Heart left ventricle (tissue), 16 donors: ENCODE measurements at regions not wholly inside any gene's neighbourhood (a gene's known extent, or its start where the extent isn't known, plus 50 kb on each side); places are given as distances from the start of the nearest gene placed in this dataset.
A peak's percentile ranks its signal among the peaks of the same experiment; 100 is the strongest.
"Not testable (repeated sequence)": the region's sequence is repeated elsewhere in the genome, so short reads cannot be mapped to it uniquely, and the experiment has no call there.

Experiments
- ATAC-seq, 4 donors: fragments of 200-7000 bp; cut with Tn5 transposase; one replicate each; pipeline ENCODE4 v1.9.1; 2020 to 2022; ENCODE audit warnings: moderate library complexity in 4 of 4, mild to moderate bottlenecking in 3 of 4, moderate number of reproducible peaks in 1 of 4
- DNase-seq, 5 donors: peaks; one replicate each; pipeline ENCODE4 v3.0.0-alpha.2; 2020
- H3K27ac ChIP-seq, 12 donors: fragments of 200-600 bp; sonication (generic) in 4 of 12; one replicate each; pipeline versions ENCODE4 v1.5.0 to v1.8.0; 2016 to 2022; ENCODE audit warnings: mild to moderate bottlenecking in 2 of 12
- H3K27me3 ChIP-seq, 9 donors: fragments of 200-600 bp; sonication (generic) in 2 of 9; one replicate each; pipeline versions ENCODE4 v1.5.1 to v1.8.0; 2016 to 2022; ENCODE audit warnings: mild to moderate bottlenecking in 3 of 9
- H3K36me3 ChIP-seq, 9 donors: fragments of 200-600 bp; sonication (generic) in 2 of 9; one replicate each; pipeline versions ENCODE4 v1.5.0 to v1.8.0; 2018 to 2022; ENCODE audit warnings: mild to moderate bottlenecking in 2 of 9
- H3K4me1 ChIP-seq, 12 donors: fragments of 200-600 bp; sonication (generic) in 4 of 12; one replicate each; pipeline versions ENCODE4 v1.5.0 to v1.8.0; 2016 to 2022; ENCODE audit warnings: mild to moderate bottlenecking in 3 of 12
- H3K4me3 ChIP-seq, 12 donors: fragments of 200-600 bp; sonication (generic) in 4 of 12; one replicate each; pipeline versions ENCODE4 v1.5.0 to v1.8.0; 2017 to 2022; ENCODE audit warnings: mild to moderate bottlenecking in 9 of 12, moderate library complexity in 4 of 12
- H3K9me3 ChIP-seq, 12 donors: fragments of 200-600 bp; sonication (generic) in 4 of 12; one replicate each; pipeline versions ENCODE4 v1.5.0 to v1.8.0; 2016 to 2022; ENCODE audit warnings: mild to moderate bottlenecking in 1 of 12
- POLR2A ChIP-seq, 2 donors: fragments of 450-650 bp; IDR thresholded peaks; one replicate each; pipeline ENCODE4 v1.6.1; 2017; ENCODE audit warnings: antibody characterized with exemption in 2 of 2, mild to moderate bottlenecking in 2 of 2, moderate library complexity in 2 of 2
- WGBS, 4 donors: extraction: QIAGEN DNeasy Blood & Tissue Kit in 2 of 4; methylation state at CpG; one replicate each; pipeline versions ENCODE4 v1.1.5 to v1.1.7; 2013 to 2018; 5-methylcytosine and 5-hydroxymethylcytosine counted together
- intact Hi-C, 10 donors: fragments of 100-400 bp; cut with DNase I; formaldehyde crosslinking; loops; one replicate each; pipeline versions ENCODE4 v1.11.1 to v1.14.2; 2022
- TF ChIP-seq, protein P1 (sequence below), 12 donors: fragments of 200-600 bp; sonication (generic) in 4 of 12; IDR thresholded peaks; one replicate each; pipeline versions ENCODE4 v1.5.0 to v1.8.0; 2018 to 2022; ENCODE audit warnings: antibody characterized with exemption in 12 of 12, mild to moderate bottlenecking in 5 of 12
- donor health status: ischemic (EF 13 %, LVEDD 7.1; RV severe dilation, severe dysfunction).
- donor health status: healthy with polysubstance abuse.
- donor health status: DM: no; HTN: yes; CAD: no.
- donor health status: DM: no; HTN: no; CAD: no.
- donor health status: ischemic (EF 25% LVEDD 6.9; RV normal size, moderate dysfunction).
- donor health status: ischemic (EF 25% LVEDD 5.7; RV mildly dilated, moderate dysfunction).
- donor health status: healthy.
- donor health status: DM: yes; HTN: yes; CAD: no.
- donor health status: ischemic (EF 35%, LVEDD 5.7; RV mildly dilated, moderate dysfunction).
- donor health status: nonischemic (EF 11% LVEDD 7.7; RV severe dilation, severe dysfunction).
- donor health status: DM: yes; HTN: yes; CAD: no.
- donor health status: PGD.
- donor health status: ischemic (EF 29% LVEDD 5.4; RV normal size, mild dysfunction).
- donor health status: nonischemic (EF 23%, LVEDD 6.1; RV moderate dilation, normal function).

DNA sequence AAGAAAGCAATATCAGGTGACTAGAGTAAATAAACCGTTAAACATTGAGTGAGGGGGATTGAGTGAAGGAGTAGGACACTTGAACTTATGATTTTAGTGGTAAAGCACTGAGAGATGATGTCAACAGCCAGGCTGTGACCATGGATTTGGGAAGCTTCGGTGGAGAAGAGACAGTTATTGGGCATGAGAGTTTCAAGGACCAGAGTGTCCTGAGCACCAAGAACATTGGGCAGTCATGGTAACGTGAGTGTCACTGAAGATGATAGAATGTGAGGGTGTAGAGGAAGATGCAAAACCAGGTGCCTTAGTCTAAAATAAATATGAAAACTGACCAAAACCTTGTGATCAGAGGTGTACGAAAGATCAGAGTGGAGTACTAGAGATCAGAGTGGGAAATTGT lies 248.1 kb downstream of the ASXL3 start:
- Histone ChIP-seq H3K36me3 (no peaks in the 10 kb centered on the region), H3K9me3 (peaks cover 0 to 10% (median under 1%) of the 10 kb centered on the region in 12 donors), H3K4me3 (no peak overlapping the region), H3K4me1 (no peaks in the 10 kb centered on the region), H3K27ac (no peak overlapping the region), H3K27me3 (no peaks in the 10 kb centered on the region)
- TF ChIP-seq, protein P1, sequence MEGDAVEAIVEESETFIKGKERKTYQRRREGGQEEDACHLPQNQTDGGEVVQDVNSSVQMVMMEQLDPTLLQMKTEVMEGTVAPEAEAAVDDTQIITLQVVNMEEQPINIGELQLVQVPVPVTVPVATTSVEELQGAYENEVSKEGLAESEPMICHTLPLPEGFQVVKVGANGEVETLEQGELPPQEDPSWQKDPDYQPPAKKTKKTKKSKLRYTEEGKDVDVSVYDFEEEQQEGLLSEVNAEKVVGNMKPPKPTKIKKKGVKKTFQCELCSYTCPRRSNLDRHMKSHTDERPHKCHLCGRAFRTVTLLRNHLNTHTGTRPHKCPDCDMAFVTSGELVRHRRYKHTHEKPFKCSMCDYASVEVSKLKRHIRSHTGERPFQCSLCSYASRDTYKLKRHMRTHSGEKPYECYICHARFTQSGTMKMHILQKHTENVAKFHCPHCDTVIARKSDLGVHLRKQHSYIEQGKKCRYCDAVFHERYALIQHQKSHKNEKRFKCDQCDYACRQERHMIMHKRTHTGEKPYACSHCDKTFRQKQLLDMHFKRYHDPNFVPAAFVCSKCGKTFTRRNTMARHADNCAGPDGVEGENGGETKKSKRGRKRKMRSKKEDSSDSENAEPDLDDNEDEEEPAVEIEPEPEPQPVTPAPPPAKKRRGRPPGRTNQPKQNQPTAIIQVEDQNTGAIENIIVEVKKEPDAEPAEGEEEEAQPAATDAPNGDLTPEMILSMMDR (IDR thresholded peaks at IDR 0.05) = no peak
- ATAC-seq (no peak), DNase-seq (no peak)
- intact Hi-C loops = no loop called here
- WGBS, 4 donors = 77 to 88% (median 85%) methylated on average over 4 of the region's 4 CpGs

DNA sequence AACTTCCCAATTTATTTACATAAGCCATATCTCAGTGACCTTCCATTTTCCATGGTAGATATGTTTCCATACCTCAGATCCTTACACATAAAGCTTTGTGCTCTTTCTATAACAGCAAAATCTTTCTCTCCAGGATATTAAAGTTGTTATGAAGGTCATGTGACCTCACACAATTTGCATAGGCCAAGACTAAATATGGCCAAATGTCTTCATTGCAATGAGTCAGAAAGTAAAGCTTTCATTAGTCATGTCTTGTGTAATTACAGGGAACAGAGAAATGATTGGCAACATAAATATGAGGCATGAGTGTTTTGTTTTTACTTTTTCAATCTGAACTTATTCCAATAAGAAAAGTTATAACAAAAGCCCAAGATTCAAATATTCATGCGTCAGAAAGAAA lies 243.5 kb downstream of the ASXL3 start:
- Histone ChIP-seq H3K4me1 (no peaks in the 10 kb centered on the region), H3K9me3 (peaks cover 0 to 3% (median 0%) of the 10 kb centered on the region in 12 donors), H3K36me3 (no peaks in the 10 kb centered on the region), H3K27ac (no peak overlapping the region), H3K27me3 (no peaks in the 10 kb centered on the region), H3K4me3 (no peak overlapping the region)
- ATAC-seq (peak in 1 of 4 donors; percentile 62), DNase-seq (no peak)
- intact Hi-C loops = no loop called here
- 75 to 81% (median 78%) methylated on average over 1 of the region's 1 CpG for WGBS, 4 donors
- no peak for TF ChIP-seq POLR2A (IDR thresholded peaks at IDR 0.05)
- TF ChIP-seq, protein P1 (IDR thresholded peaks at IDR 0.05) = no peak

DNA sequence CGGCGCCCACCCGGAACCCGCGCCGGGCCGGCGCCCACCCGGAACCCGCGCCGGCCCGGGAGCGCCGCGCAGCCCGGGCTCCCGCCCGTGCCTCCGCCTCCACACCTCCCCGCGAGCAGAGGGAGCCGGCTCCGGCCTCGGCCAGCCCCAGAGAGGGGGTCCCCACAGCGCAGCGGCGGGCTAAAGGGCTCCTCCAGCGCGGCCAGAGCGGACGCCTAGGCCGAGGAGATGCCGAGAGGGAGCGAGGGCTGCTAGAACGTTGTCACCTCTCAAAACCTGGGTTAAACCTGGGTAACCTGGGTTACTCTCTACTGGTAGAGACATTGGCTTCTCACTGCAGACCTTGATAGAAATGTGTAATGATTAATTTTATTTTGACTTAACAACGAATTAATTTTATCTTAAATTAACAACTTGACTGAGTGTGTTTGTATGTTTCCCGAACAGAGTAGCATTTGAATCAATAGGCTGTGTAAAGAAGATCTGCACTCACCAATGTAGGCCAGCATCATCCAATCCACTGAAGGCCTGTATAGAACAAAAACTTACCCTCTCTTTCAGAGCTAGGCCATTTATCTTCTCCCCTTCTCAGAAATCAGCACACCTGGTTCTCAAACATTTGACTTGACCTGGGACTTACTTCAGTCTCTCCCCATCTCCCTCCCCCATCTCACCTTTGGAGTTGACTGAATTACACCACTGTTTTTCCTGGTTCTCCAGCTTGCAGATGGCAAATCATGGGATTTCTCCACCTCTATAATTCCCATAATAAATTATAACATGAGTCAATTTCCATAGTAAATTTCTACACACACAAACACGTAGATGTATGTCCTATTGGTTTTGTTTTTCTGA lies 242.7 kb downstream of the ASXL3 start:
- 31 to 80% (median 48%) methylated on average over 14 to 39 of the region's 39 CpGs for WGBS, 4 donors
- no peak for DNase-seq
- no peaks in the 10 kb centered on the region for H3K36me3 ChIP-seq
- H3K4me1 ChIP-seq = no peaks in the 10 kb centered on the region
- intact Hi-C loops = no loop called here
- no peak for ATAC-seq
- TF ChIP-seq POLR2A (IDR thresholded peaks at IDR 0.05) = no peak
- TF ChIP-seq, protein P1 (IDR thresholded peaks at IDR 0.05) = no peak
- H3K4me3 ChIP-seq = no peak overlapping the region
- H3K27ac ChIP-seq = no peak overlapping the region
- H3K27me3 ChIP-seq = no peaks in the 10 kb centered on the region
- peaks cover 0 to 3% (median 0%) of the 10 kb centered on the region in 12 donors for H3K9me3 ChIP-seq

DNA sequence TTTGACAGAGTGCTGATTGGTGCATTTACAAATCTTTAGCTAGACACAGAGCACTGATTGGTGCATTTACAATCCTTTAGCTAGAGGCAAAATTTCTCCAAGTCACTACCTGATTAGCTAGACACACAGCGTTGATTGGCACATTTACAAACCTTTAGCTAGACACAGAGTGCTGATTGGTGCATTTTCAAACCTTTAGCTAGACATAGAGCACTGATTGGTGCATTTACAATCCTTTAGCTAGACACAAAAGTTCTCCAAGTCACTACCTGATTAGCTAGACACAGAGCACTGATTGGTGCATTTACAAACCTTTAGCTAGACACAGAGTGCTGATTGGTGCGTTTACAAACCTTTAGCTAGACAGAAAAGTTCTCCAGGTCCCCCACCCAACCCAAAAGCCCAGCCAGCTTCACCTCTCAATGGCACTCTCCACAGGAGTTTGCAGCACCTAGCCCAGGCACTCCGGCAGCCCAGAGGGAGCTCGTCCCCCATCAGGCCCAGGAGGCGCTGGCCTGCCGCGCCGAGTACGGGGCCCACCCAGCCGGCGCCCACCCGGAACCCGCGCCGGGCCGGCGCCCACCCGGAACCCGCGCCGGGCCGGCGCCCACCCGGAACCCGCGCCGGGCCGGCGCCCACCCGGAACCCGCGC lies 241.8 kb downstream of the ASXL3 start:
- H3K36me3 ChIP-seq, DNase-seq, ATAC-seq, H3K27ac ChIP-seq, H3K27me3 ChIP-seq, H3K9me3 ChIP-seq, H3K4me1 ChIP-seq, H3K4me3 ChIP-seq, intact Hi-C loops: not testable (repeated sequence)
- 45 to 94% (median 68%) methylated on average over 2 to 24 of the region's 32 CpGs for WGBS, 4 donors
